ENCODE measurements at regions not wholly inside any gene's neighbourhood (a gene's known extent, or its start where the extent isn't known, plus 50 kb on each side); places are given as distances from the start of the nearest gene placed in this dataset.

DNA sequence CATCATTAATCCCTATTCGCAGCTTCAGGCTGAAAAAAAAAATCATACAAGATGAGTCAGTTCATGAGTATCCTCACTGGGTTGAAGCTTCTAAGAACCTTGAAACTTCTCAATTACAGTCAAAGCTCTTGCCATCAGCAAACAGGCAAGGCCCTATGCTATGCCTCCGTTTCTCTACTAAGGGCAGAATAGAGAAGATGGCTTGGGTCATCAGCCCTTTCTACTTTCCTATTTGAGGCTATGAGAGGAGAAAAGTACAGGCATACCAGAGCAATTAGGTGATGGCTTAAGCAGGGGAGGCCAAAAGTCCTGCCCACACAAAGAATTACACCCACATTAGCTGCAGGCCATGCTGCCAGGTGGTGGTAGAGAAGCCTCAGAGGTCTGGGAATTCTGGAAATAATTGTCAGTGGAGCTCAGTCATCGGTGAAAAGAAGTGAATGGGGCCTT lies 89.0 kb downstream of the MRPL46 start:
- intact Hi-C loops (cut with DNase I), result no loop called here
- no peak for ATAC-seq
- H3K4me1 ChIP-seq, result peaks cover 0 to 10% (median 0%) of the 10 kb centered on the region in 9 donors
- H3K27me3 ChIP-seq, result peaks cover 0 to 14% (median 6%) of the 10 kb centered on the region in 7 donors
- TF ChIP-seq, protein P1, sequence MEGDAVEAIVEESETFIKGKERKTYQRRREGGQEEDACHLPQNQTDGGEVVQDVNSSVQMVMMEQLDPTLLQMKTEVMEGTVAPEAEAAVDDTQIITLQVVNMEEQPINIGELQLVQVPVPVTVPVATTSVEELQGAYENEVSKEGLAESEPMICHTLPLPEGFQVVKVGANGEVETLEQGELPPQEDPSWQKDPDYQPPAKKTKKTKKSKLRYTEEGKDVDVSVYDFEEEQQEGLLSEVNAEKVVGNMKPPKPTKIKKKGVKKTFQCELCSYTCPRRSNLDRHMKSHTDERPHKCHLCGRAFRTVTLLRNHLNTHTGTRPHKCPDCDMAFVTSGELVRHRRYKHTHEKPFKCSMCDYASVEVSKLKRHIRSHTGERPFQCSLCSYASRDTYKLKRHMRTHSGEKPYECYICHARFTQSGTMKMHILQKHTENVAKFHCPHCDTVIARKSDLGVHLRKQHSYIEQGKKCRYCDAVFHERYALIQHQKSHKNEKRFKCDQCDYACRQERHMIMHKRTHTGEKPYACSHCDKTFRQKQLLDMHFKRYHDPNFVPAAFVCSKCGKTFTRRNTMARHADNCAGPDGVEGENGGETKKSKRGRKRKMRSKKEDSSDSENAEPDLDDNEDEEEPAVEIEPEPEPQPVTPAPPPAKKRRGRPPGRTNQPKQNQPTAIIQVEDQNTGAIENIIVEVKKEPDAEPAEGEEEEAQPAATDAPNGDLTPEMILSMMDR (IDR thresholded peaks at IDR 0.05), result no peak
- no peak overlapping the region for H3K4me3 ChIP-seq
- H3K27ac ChIP-seq, result no peak overlapping the region
- H3K36me3 ChIP-seq, result no peaks in the 10 kb centered on the region
- 82% methylated on average over 3 of the region's 3 CpGs for WGBS, 2 donors
- H3K9me3 ChIP-seq, result no peaks in the 10 kb centered on the region
- no peak for DNase-seq

- no peak for DNase-seq
- Histone ChIP-seq H3K4me1 (peaks cover 0 to 5% (median 0%) of the 10 kb centered on the region in 9 donors), H3K9me3 (no peaks in the 10 kb centered on the region), H3K36me3 (no peaks in the 10 kb centered on the region), H3K27me3 (peaks cover 0 to 16% (median 6%) of the 10 kb centered on the region in 7 donors), H3K4me3 (no peak overlapping the region), H3K27ac (peak overlapping the region in 1 of 10 donors; percentile 47)
- ATAC-seq, result no peak
- 80 to 85% methylated on average over 2 of the region's 2 CpGs for WGBS, 2 donors
- TF ChIP-seq, protein P1 (IDR thresholded peaks at IDR 0.05), result no peak
- intact Hi-C loops (cut with DNase I), result no loop called here
Measured at GRCh38 chr15:88377509-88377908, 89.7 kb downstream of the MRPL46 start.

GRCh38 chr15:88376574-88377174 lies 90.5 kb downstream of the MRPL46 start:
- Histone ChIP-seq H3K27ac (peak overlapping the region in 3 of 10 donors; percentile 31 to 60 (median 56)), H3K4me3 (no peak overlapping the region), H3K36me3 (no peaks in the 10 kb centered on the region), H3K27me3 (peaks cover 0 to 16% (median 6%) of the 10 kb centered on the region in 7 donors), H3K9me3 (no peaks in the 10 kb centered on the region), H3K4me1 (no peaks in the 10 kb centered on the region)
- DNase-seq (no peak), ATAC-seq (peak in 6 of 8 donors; percentile 21 to 70 (median 40))
- 55 to 64% methylated on average over 3 of the region's 3 CpGs for WGBS, 2 donors
- intact Hi-C loops (cut with DNase I), result no loop called here
- TF ChIP-seq, protein P1 (IDR thresholded peaks at IDR 0.05), result no peak

- Histone ChIP-seq H3K36me3 (no peaks in the 10 kb centered on the region), H3K4me1 (no peaks in the 10 kb centered on the region), H3K4me3 (no peak overlapping the region), H3K27me3 (peaks cover 0 to 16% (median 6%) of the 10 kb centered on the region in 7 donors), H3K9me3 (no peaks in the 10 kb centered on the region), H3K27ac (peak overlapping the region in 4 of 10 donors; percentile 8 to 60 (median 42))
- DNase-seq (no peak), ATAC-seq (peak in 4 of 8 donors; percentile 44 to 64 (median 52))
- TF ChIP-seq, protein P1 (IDR thresholded peaks at IDR 0.05), result no peak
- 32 to 35% methylated on average over 9 of the region's 9 CpGs for WGBS, 2 donors
- intact Hi-C loops (cut with DNase I), result no loop called here
Measured at GRCh38 chr15:88375234-88375927, 91.8 kb downstream of the MRPL46 start.

Measured in heart right ventricle (tissue), 16 donors.